Stomach (tissue), 4 donors: ENCODE measurements at regions not wholly inside any gene's neighbourhood (a gene's known extent, or its start where the extent isn't known, plus 50 kb on each side); places are given as distances from the start of the nearest gene placed in this dataset.

ENCODE experiments used
- EP300 ChIP-seq: sonication (generic); formaldehyde crosslinking; IDR thresholded peaks from one replicate; pipeline ENCODE4 v1.6.1; 2017; ENCODE audit warnings: antibody characterized with exemption
- POLR2A ChIP-seq, 4 donors: fragments of 450-650 bp; IDR thresholded peaks; one replicate each; pipeline ENCODE4 v1.6.1; 2016; ENCODE audit warnings: antibody characterized with exemption in 4 of 4, control low read depth in 2 of 4, mild to moderate bottlenecking in 1 of 4, moderate library complexity in 1 of 4
- TF ChIP-seq, protein P1 (sequence below), 7 experiments: fragments of 450-650 bp in 4 of 7; fragments of 200-600 bp in 3 of 7; sonication (generic) in 3 of 7; IDR thresholded peaks; one replicate each; pipeline ENCODE4 v1.5.1; 2016 to 2019; ENCODE audit warnings: antibody characterized with exemption in 7 of 7, control low read depth in 2 of 7, mild to moderate bottlenecking in 1 of 7

DNA sequence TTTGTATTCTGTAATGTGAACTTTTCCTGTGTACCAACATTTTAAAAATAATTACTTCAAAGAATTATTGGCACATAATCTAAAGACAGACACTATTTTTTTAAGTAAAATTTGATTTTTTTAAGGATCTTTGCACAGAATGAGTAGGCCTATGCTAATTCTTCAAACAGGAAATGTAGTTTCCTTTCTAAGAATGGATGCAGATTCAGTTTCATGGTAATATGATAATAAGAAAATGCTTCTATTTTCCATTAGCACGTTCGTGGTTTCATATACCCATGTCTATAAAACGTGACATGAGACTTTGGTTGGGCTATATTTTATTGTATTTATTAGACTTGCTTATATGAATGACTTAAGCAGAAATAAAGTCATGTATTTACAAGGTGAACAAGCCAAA lies 191.8 kb upstream of the RBBP8 start:
- TF ChIP-seq POLR2A (IDR thresholded peaks at IDR 0.05) (no peak), EP300 (no peak)
- TF ChIP-seq, protein P1, sequence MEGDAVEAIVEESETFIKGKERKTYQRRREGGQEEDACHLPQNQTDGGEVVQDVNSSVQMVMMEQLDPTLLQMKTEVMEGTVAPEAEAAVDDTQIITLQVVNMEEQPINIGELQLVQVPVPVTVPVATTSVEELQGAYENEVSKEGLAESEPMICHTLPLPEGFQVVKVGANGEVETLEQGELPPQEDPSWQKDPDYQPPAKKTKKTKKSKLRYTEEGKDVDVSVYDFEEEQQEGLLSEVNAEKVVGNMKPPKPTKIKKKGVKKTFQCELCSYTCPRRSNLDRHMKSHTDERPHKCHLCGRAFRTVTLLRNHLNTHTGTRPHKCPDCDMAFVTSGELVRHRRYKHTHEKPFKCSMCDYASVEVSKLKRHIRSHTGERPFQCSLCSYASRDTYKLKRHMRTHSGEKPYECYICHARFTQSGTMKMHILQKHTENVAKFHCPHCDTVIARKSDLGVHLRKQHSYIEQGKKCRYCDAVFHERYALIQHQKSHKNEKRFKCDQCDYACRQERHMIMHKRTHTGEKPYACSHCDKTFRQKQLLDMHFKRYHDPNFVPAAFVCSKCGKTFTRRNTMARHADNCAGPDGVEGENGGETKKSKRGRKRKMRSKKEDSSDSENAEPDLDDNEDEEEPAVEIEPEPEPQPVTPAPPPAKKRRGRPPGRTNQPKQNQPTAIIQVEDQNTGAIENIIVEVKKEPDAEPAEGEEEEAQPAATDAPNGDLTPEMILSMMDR (IDR thresholded peaks at IDR 0.05): no peak
